Upper lobe of right lung (tissue), 1 donor: ENCODE measurements at regions not wholly inside any gene's neighbourhood (a gene's known extent, or its start where the extent isn't known, plus 50 kb on each side); places are given as distances from the start of the nearest gene placed in this dataset.

Source experiments
- ATAC-seq: fragments of 200-7000 bp; cut with Tn5 transposase; one replicate; pipeline ENCODE4 v1.9.1; 2020; ENCODE audit warnings: mild to moderate bottlenecking, moderate library complexity
- DNase-seq: peaks from one replicate; pipeline ENCODE4 v3.0.0-alpha.2; 2020
- H3K27ac ChIP-seq: fragments of 200-600 bp; one replicate; pipeline ENCODE4 v1.8.0; 2022
- H3K27me3 ChIP-seq: fragments of 200-600 bp; one replicate; pipeline ENCODE4 v1.8.0; 2022; ENCODE audit warnings: mild to moderate bottlenecking
- H3K36me3 ChIP-seq: fragments of 200-600 bp; one replicate; pipeline ENCODE4 v1.8.0; 2022
- H3K4me1 ChIP-seq: fragments of 200-600 bp; one replicate; pipeline ENCODE4 v1.8.0; 2022
- H3K4me3 ChIP-seq: fragments of 200-600 bp; one replicate; pipeline ENCODE4 v1.8.0; 2022; ENCODE audit warnings: mild to moderate bottlenecking
- H3K9me3 ChIP-seq: fragments of 200-600 bp; one replicate; pipeline ENCODE4 v1.8.0; 2022
- CTCF ChIP-seq: fragments of 200-600 bp; IDR thresholded peaks from one replicate; pipeline ENCODE4 v1.8.0; 2022; ENCODE audit warnings: antibody characterized with exemption
- intact Hi-C: fragments of 100-400 bp; cut with DNase I; formaldehyde crosslinking; loops from one replicate; pipeline ENCODE4 v1.11.0; 2022
- donor health status: DM: no; HTN: yes; CAD: no; lungs with severe emphysema.

DNA sequence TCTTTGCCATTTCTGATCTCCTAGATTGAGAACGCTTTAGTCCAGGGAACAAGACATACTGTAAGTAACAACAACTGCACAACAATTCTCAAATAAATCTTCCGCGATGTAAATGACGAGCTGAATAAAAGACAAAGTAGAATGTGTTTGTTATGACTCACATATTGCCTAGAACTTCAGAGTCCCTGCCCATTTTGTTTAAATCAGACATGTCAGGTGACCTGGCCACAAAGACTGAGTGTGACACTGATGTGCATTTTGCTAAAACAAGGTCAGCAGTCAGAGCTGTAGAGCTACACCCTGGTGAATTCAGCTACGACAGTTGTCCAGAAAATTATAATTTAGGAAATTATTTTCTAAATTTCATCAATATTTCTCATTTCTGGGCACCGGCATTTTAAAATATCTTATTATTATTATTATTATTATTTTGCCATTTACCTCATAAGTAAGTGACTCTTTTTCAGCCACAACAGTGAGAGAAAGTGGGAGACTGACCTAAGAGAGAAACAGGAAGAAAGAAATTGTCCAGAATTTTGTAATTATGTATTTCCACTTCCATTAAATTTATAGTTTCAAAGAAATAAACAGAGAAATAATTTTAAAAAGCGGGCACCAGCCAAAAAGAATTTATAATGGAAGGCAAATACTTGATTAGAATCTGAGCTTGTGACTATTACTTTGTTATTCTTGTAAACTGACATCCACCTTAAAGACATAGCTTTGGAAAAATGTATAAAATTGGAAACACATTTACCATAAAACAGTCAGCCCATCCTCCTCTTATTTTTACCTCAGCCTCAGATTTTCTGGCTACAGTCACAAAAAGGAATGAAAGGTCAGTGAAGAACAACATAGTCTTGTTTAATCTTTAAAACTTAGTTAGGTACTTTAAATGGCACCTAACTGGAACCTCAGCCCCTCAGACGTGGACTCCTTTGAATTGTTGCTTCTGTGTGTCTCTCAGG lies 157.0 kb upstream of the CITED2 start:
- H3K9me3 ChIP-seq = no peaks in the 10 kb centered on the region
- no peak overlapping the region for H3K4me3 ChIP-seq
- intact Hi-C loops = no loop called here
- H3K27me3 ChIP-seq = no peaks in the 10 kb centered on the region
- no peaks in the 10 kb centered on the region for H3K36me3 ChIP-seq
- no peak for TF ChIP-seq CTCF
- H3K4me1 ChIP-seq = peaks cover 28% of the 10 kb centered on the region
- DNase-seq (no peak), ATAC-seq (peak; percentile 46)
- H3K27ac ChIP-seq = peak overlapping the region; percentile 47

GRCh38 chr6:139530561-139530960 lies 156.1 kb upstream of the CITED2 start:
- Histone ChIP-seq H3K4me3 (no peak overlapping the region), H3K4me1 (peaks cover 26% of the 10 kb centered on the region), H3K9me3 (no peaks in the 10 kb centered on the region), H3K27ac (peak overlapping the region; percentile 47), H3K36me3 (no peaks in the 10 kb centered on the region), H3K27me3 (no peaks in the 10 kb centered on the region)
- intact Hi-C loops = no loop called here
- ATAC-seq = no peak
- no peak for DNase-seq
- no peak for TF ChIP-seq CTCF

DNA sequence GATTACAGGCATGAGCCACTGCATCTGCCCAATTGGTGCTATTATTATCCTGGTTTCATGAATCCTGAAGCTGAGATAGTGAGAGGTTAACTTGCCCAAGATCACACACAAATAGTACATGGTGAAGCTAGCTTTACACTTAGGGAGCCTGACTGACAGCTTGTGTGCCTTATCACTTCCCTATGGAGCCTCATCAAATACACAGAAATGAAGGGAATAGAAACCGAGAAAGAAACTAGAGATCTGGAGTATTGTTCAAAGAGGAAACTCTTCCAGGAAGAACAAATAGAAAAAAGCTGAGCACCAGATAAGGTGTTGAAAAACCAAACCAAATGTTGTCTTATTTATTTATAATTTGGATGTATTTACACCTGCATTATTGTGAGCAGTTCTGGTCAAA lies 155.0 kb upstream of the CITED2 start:
- ATAC-seq (no peak), DNase-seq (no peak)
- Histone ChIP-seq H3K4me1 (peaks cover 15% of the 10 kb centered on the region), H3K9me3 (no peaks in the 10 kb centered on the region), H3K36me3 (no peaks in the 10 kb centered on the region), H3K27ac (no peak overlapping the region), H3K27me3 (no peaks in the 10 kb centered on the region), H3K4me3 (no peak overlapping the region)
- intact Hi-C loops = no loop called here
- no peak for TF ChIP-seq CTCF

GRCh38 chr6:139528471-139528870 lies 154.0 kb upstream of the CITED2 start:
- no peaks in the 10 kb centered on the region for H3K9me3 ChIP-seq
- no peak for DNase-seq
- no peaks in the 10 kb centered on the region for H3K36me3 ChIP-seq
- no peaks in the 10 kb centered on the region for H3K27me3 ChIP-seq
- no peak overlapping the region for H3K27ac ChIP-seq
- ATAC-seq = no peak
- no peak overlapping the region for H3K4me3 ChIP-seq
- H3K4me1 ChIP-seq = peaks cover 7% of the 10 kb centered on the region
- intact Hi-C loops = no loop called here
- no peak for TF ChIP-seq CTCF

DNA sequence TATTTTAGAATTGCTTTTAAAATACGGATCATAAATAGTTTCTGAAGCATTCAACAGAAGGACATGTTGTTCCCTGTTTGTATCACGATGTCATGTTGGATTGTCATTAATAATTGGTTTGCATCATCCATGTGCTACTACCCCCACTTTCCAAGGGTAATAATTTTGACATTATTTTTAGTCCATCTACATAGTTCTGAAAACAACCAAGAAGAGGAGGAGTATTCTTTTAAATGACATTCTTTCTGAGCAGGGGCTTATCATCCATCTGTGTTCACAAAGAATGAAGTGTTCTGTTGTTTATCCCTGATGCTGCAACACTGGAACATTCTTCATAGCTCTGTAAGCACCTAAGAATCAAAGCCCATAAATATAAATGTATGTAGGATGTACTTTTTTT lies 151.0 kb upstream of the CITED2 start:
- no peak for TF ChIP-seq CTCF
- Histone ChIP-seq H3K4me1 (peaks cover 7% of the 10 kb centered on the region), H3K9me3 (no peaks in the 10 kb centered on the region), H3K4me3 (no peak overlapping the region), H3K36me3 (no peaks in the 10 kb centered on the region), H3K27me3 (no peaks in the 10 kb centered on the region), H3K27ac (no peak overlapping the region)
- ATAC-seq (no peak), DNase-seq (no peak)
- intact Hi-C loops = no loop called here
